NCI-H510A (cell line): ENCODE measurements at regions not wholly inside any gene's neighbourhood (a gene's known extent, or its start where the extent isn't known, plus 50 kb on each side); places are given as distances from the start of the nearest gene placed in this dataset.
A peak's percentile ranks its signal among the peaks of the same experiment; 100 is the strongest.

ENCODE experiments used
- DNase-seq: peaks from one replicate; lab custom pipeline; 2025; lab: John Stamatoyannopoulos, UW

GRCh38 chr2:41726364-41726763 is 321.5 kb upstream of the PKDCC start:
- DNase-seq, result no peak

GRCh38 chr2:41727152-41727551 is 320.7 kb upstream of the PKDCC start:
- no peak for DNase-seq

- DNase-seq, result no peak
Measured at GRCh38 chr2:41727711-41728110, 320.1 kb upstream of the PKDCC start.

GRCh38 chr2:41728788-41729338 is 319.0 kb upstream of the PKDCC start:
- DNase-seq, result peak; percentile 9

- DNase-seq, result no peak
Measured at GRCh38 chr2:41729800-41730364, 317.9 kb upstream of the PKDCC start.

GRCh38 chr2:41735006-41735405 is 312.8 kb upstream of the PKDCC start:
- no peak for DNase-seq

GRCh38 chr2:41735476-41735875 is 312.3 kb upstream of the PKDCC start:
- DNase-seq, result no peak

GRCh38 chr2:41736105-41736567 is 311.7 kb upstream of the PKDCC start:
- DNase-seq, result peak; percentile 6

GRCh38 chr2:41736586-41736985 is 311.2 kb upstream of the PKDCC start:
- peak; percentile 9 for DNase-seq

- DNase-seq, result no peak
Measured at GRCh38 chr2:41737888-41738287, 309.9 kb upstream of the PKDCC start.

GRCh38 chr2:41741951-41742595 is 305.7 kb upstream of the PKDCC start:
- DNase-seq, result no peak

- DNase-seq, result no peak
Measured at GRCh38 chr2:41743324-41743723, 304.5 kb upstream of the PKDCC start.

GRCh38 chr2:41750829-41751228 is 297.0 kb upstream of the PKDCC start:
- no peak for DNase-seq

GRCh38 chr2:41759880-41760279 is 287.9 kb upstream of the PKDCC start:
- DNase-seq, result no peak

GRCh38 chr2:41763141-41763540 is 284.7 kb upstream of the PKDCC start:
- DNase-seq, result no peak

- DNase-seq, result no peak
Measured at GRCh38 chr2:41764131-41764530, 283.7 kb upstream of the PKDCC start.

- DNase-seq, result no peak
Measured at GRCh38 chr2:41764919-41765318, 282.9 kb upstream of the PKDCC start.

GRCh38 chr2:41768310-41768709 is 279.5 kb upstream of the PKDCC start:
- DNase-seq, result no peak

- no peak for DNase-seq
Measured at GRCh38 chr2:41771710-41772109, 276.1 kb upstream of the PKDCC start.

GRCh38 chr2:41772697-41773096 is 275.1 kb upstream of the PKDCC start:
- DNase-seq, result no peak

GRCh38 chr2:41774011-41774605 is 273.7 kb upstream of the PKDCC start:
- no peak for DNase-seq

GRCh38 chr2:41775366-41776025 is 272.3 kb upstream of the PKDCC start:
- DNase-seq, result no peak

- no peak for DNase-seq
Measured at GRCh38 chr2:41779888-41780287, 267.9 kb upstream of the PKDCC start.
